PC-9 (cell line): ENCODE measurements at regions not wholly inside any gene's neighbourhood (a gene's known extent, or its start where the extent isn't known, plus 50 kb on each side); places are given as distances from the start of the nearest gene placed in this dataset.

ENCODE experiments used
- CTCF ChIP-seq: fragments of 200-600 bp; sonication (generic); conservative IDR thresholded peaks from 2 replicates; pipeline ENCODE4 v1.6.1; 2017; ENCODE audit warnings: mixed run types, antibody characterized with exemption, mild to moderate bottlenecking, moderate library complexity
- EZH2 ChIP-seq: fragments of 200-600 bp; sonication (generic); IDR thresholded peaks from 2 replicates; pipeline ENCODE4 v1.8.0; 2017; ENCODE audit warnings: antibody characterized with exemption, low read depth

GRCh38 chr3:17965331-17965730, 222.9 kb upstream of the TBC1D5 start:
- no peak for TF ChIP-seq CTCF
- TF ChIP-seq EZH2: no peak
